Bronchial epithelial cell (primary cell): ENCODE measurements at regions not wholly inside any gene's neighbourhood (a gene's known extent, or its start where the extent isn't known, plus 50 kb on each side); places are given as distances from the start of the nearest gene placed in this dataset.

Experiments
- DNase-seq: peaks from one replicate; pipeline ENCODE4 v3.0.0-alpha.2; 2010; ENCODE audit warnings: low read depth
- FAIRE-seq: peaks from 2 replicates; lab custom pipeline; 2011; peaks lifted over from hg19 to GRCh38; lab: Jason Lieb, UNC
- H3K27me3 ChIP-seq: 2 replicates; pipeline ENCODE4 v1.5.1; 2011; ENCODE audit warnings: low read length; ENCODE audit not compliant: control insufficient read depth, insufficient read depth
- H3K36me3 ChIP-seq: 2 replicates; pipeline ENCODE4 v1.5.1; 2011; ENCODE audit warnings: low read length; ENCODE audit not compliant: control insufficient read depth, insufficient read depth
- H3K4me3 ChIP-seq: 2 replicates; pipeline ENCODE4 v1.5.1; 2011; ENCODE audit warnings: mild to moderate bottlenecking, low read depth, low read length, control low read depth
- TF ChIP-seq, protein P1 (sequence below): IDR thresholded peaks from 2 replicates; pipeline ENCODE4 v1.5.1; 2011; ENCODE audit warnings: mild to moderate bottlenecking, moderate library complexity, low read length, control low read depth, inconsistent platforms; ENCODE audit not compliant: insufficient read depth, severe bottlenecking

GRCh38 chr18:54749291-54749690 lies 79.0 kb upstream of the RAB27B start:
- no peak for FAIRE-seq
- Histone ChIP-seq H3K36me3 (no peaks in the 10 kb centered on the region), H3K27me3 (no peaks in the 10 kb centered on the region), H3K4me3 (no peak overlapping the region)
- DNase-seq, result no peak
- TF ChIP-seq, protein P1, sequence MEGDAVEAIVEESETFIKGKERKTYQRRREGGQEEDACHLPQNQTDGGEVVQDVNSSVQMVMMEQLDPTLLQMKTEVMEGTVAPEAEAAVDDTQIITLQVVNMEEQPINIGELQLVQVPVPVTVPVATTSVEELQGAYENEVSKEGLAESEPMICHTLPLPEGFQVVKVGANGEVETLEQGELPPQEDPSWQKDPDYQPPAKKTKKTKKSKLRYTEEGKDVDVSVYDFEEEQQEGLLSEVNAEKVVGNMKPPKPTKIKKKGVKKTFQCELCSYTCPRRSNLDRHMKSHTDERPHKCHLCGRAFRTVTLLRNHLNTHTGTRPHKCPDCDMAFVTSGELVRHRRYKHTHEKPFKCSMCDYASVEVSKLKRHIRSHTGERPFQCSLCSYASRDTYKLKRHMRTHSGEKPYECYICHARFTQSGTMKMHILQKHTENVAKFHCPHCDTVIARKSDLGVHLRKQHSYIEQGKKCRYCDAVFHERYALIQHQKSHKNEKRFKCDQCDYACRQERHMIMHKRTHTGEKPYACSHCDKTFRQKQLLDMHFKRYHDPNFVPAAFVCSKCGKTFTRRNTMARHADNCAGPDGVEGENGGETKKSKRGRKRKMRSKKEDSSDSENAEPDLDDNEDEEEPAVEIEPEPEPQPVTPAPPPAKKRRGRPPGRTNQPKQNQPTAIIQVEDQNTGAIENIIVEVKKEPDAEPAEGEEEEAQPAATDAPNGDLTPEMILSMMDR, result no peak

GRCh38 chr18:54750350-54750749 lies 77.9 kb upstream of the RAB27B start:
- H3K4me3 ChIP-seq, result no peak overlapping the region
- TF ChIP-seq, protein P1, result no peak
- no peaks in the 10 kb centered on the region for H3K27me3 ChIP-seq
- FAIRE-seq (no peak), DNase-seq (no peak)
- H3K36me3 ChIP-seq, result no peaks in the 10 kb centered on the region

DNA sequence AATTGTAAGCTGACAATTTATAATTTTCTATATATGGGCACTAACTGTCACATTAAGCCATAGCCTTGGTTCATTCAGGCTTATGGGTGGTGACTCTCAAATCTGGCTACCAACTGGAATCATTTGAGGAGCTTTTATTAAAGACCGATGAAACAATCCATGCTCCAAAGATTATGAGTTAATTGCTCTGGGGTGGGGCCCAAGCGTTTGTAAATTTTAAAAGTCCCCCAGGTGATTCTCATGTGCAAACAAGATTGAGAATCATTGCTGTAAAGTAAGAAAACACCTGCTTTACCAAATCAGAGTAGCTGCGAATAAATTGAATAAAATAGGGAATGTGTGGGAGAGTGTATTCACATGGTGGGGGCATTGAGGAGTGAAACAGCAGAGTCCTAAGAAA lies 76.1 kb upstream of the RAB27B start:
- H3K36me3 ChIP-seq, result no peaks in the 10 kb centered on the region
- FAIRE-seq, result no peak
- TF ChIP-seq, protein P1, result no peak

GRCh38 chr18:54755456-54755855 lies 72.8 kb upstream of the RAB27B start:
- FAIRE-seq, result no peak
- Histone ChIP-seq H3K27me3 (no peaks in the 10 kb centered on the region), H3K4me3 (no peak overlapping the region), H3K36me3 (no peaks in the 10 kb centered on the region)
- TF ChIP-seq, protein P1, result no peak
- no peak for DNase-seq

More for the DNA sequence above, 76.1 kb upstream of the RAB27B start:
- no peak for DNase-seq
- no peak overlapping the region for H3K4me3 ChIP-seq
- no peaks in the 10 kb centered on the region for H3K27me3 ChIP-seq

GRCh38 chr18:54762386-54762785 lies 65.9 kb upstream of the RAB27B start:
- no peaks in the 10 kb centered on the region for H3K27me3 ChIP-seq
- FAIRE-seq (no peak), DNase-seq (no peak)
- no peaks in the 10 kb centered on the region for H3K36me3 ChIP-seq
- H3K4me3 ChIP-seq, result no peak overlapping the region
- TF ChIP-seq, protein P1, result no peak

- Histone ChIP-seq H3K4me3 (no peak overlapping the region), H3K27me3 (no peaks in the 10 kb centered on the region), H3K36me3 (no peaks in the 10 kb centered on the region)
- DNase-seq (peak; percentile 12), FAIRE-seq (no peak)
- TF ChIP-seq, protein P1, result no peak
These were observed 63.5 kb upstream of the RAB27B start for GRCh38 chr18:54764786-54765185.
